Panc1 (cell line): ENCODE measurements at regions not wholly inside any gene's neighbourhood (a gene's known extent, or its start where the extent isn't known, plus 50 kb on each side); places are given as distances from the start of the nearest gene placed in this dataset.

ENCODE experiments used
- POLR2AphosphoS5 ChIP-seq: IDR thresholded peaks from 2 replicates; pipeline ENCODE4 v1.6.1; 2012; ENCODE audit warnings: mild to moderate bottlenecking, low read depth, low read length, moderate library complexity
- SIN3A ChIP-seq: IDR thresholded peaks from 2 replicates; pipeline ENCODE4 v1.6.1; 2012; ENCODE audit warnings: low read depth, mild to moderate bottlenecking, low read length, moderate library complexity, borderline replicate concordance; ENCODE audit not compliant: insufficient read depth
- TCF7L2 ChIP-seq: IDR thresholded peaks from 2 replicates; pipeline ENCODE4 v1.6.1; 2011; ENCODE audit warnings: mild to moderate bottlenecking, low read depth, low read length, inconsistent platforms
- TF ChIP-seq, protein P1 (sequence below): fragments of 450-650 bp; IDR thresholded peaks from 2 replicates; pipeline ENCODE4 v1.5.1; 2017; ENCODE audit warnings: mild to moderate bottlenecking
- TF ChIP-seq, protein P2 (sequence below), 2 experiments: IDR thresholded peaks; 2 replicates each; pipeline ENCODE4 v1.6.1; 2011 to 2012; ENCODE audit warnings: low read depth in 2 of 2, control low read depth in 1 of 2, low read length in 1 of 2, mild to moderate bottlenecking in 1 of 2, moderate library complexity in 1 of 2; ENCODE audit not compliant: insufficient read depth in 1 of 2

GRCh38 chr20:4418141-4418540, 169.1 kb upstream of the ADRA1D start:
- TF ChIP-seq, protein P1, sequence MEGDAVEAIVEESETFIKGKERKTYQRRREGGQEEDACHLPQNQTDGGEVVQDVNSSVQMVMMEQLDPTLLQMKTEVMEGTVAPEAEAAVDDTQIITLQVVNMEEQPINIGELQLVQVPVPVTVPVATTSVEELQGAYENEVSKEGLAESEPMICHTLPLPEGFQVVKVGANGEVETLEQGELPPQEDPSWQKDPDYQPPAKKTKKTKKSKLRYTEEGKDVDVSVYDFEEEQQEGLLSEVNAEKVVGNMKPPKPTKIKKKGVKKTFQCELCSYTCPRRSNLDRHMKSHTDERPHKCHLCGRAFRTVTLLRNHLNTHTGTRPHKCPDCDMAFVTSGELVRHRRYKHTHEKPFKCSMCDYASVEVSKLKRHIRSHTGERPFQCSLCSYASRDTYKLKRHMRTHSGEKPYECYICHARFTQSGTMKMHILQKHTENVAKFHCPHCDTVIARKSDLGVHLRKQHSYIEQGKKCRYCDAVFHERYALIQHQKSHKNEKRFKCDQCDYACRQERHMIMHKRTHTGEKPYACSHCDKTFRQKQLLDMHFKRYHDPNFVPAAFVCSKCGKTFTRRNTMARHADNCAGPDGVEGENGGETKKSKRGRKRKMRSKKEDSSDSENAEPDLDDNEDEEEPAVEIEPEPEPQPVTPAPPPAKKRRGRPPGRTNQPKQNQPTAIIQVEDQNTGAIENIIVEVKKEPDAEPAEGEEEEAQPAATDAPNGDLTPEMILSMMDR: no peak
- TF ChIP-seq SIN3A: no peak
- TF ChIP-seq, protein P2, sequence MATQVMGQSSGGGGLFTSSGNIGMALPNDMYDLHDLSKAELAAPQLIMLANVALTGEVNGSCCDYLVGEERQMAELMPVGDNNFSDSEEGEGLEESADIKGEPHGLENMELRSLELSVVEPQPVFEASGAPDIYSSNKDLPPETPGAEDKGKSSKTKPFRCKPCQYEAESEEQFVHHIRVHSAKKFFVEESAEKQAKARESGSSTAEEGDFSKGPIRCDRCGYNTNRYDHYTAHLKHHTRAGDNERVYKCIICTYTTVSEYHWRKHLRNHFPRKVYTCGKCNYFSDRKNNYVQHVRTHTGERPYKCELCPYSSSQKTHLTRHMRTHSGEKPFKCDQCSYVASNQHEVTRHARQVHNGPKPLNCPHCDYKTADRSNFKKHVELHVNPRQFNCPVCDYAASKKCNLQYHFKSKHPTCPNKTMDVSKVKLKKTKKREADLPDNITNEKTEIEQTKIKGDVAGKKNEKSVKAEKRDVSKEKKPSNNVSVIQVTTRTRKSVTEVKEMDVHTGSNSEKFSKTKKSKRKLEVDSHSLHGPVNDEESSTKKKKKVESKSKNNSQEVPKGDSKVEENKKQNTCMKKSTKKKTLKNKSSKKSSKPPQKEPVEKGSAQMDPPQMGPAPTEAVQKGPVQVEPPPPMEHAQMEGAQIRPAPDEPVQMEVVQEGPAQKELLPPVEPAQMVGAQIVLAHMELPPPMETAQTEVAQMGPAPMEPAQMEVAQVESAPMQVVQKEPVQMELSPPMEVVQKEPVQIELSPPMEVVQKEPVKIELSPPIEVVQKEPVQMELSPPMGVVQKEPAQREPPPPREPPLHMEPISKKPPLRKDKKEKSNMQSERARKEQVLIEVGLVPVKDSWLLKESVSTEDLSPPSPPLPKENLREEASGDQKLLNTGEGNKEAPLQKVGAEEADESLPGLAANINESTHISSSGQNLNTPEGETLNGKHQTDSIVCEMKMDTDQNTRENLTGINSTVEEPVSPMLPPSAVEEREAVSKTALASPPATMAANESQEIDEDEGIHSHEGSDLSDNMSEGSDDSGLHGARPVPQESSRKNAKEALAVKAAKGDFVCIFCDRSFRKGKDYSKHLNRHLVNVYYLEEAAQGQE (IDR thresholded peaks at IDR 0.05; ENCODE audit: insufficient read depth in 1 of 2, low read depth in 2 of 2, low read length in 1 of 2): no peak
- TF ChIP-seq POLR2AphosphoS5: no peak
- TF ChIP-seq TCF7L2: no peak
